NCI-H2107 (cell line): ENCODE measurements at regions not wholly inside any gene's neighbourhood (a gene's known extent, or its start where the extent isn't known, plus 50 kb on each side); places are given as distances from the start of the nearest gene placed in this dataset.
"Not testable (repeated sequence)": the region's sequence is repeated elsewhere in the genome, so short reads cannot be mapped to it uniquely, and the experiment has no call there.

ENCODE experiments used
- DNase-seq: peaks from one replicate; lab custom pipeline; 2025; lab: John Stamatoyannopoulos, UW

- no peak for DNase-seq
These were observed 111.1 kb upstream of the SPOPL start for GRCh38 chr2:138390316-138390945.

DNA sequence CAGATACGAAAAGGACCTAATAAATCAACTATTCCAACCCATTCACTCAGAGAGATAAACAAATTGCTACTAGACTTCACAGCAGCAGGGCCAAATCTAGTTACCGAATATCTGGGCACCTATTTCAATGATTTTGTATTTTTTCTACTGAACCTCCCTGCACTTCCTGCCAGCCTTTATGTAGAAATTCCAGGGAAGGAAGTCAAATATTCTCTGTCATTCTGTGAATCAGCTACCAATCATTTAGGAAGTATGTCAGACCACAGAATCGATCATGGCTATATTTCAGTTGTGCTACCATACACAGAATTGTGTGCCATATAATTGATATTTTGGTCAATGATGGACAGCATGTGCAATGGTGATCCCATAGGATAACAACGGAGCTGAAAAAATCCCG is 109.6 kb upstream of the SPOPL start:
- no peak for DNase-seq

GRCh38 chr2:138395565-138396306 is 105.8 kb upstream of the SPOPL start:
- no peak for DNase-seq

DNA sequence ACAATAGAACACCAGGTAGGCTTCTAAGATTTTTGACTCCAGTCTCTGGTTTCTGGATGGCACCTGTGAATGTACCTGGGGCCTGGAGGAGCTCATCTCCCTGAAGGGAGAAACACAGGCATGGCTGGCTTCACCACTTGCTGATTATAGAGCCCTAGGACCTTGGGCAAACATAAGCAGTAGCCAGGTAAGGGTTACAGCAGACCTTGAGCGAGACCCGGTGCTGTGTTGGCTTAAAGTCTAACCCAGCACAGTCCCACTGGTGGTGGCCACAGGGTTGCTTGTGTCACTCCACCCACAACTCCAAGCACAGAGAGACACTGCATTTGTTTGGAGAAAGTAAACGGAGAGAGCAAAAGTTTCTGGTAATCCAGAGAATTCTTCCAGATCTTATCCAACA is 104.7 kb upstream of the SPOPL start:
- DNase-seq, result no peak

- no peak for DNase-seq
These were observed 98.1 kb upstream of the SPOPL start for GRCh38 chr2:138403431-138403927.

DNA sequence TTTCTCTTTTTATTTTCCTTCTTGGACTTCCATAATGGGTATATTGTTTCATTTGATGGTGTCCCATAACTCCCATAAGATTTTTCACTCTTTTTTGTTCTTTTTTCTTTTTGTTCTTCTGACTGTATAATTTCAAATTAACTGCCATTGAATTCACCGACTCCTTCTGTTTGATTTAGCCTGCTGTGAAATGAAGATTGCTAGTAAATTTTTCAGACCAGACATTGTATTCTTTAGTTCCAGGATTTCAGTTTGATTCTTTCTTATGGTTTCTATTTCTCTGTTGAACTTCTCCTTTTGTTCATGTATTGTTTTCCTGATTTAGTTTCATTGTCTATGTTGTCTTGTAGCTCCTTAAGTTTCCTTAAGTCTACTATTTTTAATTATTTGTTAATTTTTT is 87.6 kb upstream of the SPOPL start:
- no peak for DNase-seq

- no peak for DNase-seq
These were observed 85.6 kb upstream of the SPOPL start for GRCh38 chr2:138415985-138416384.

GRCh38 chr2:138418453-138418852 is 83.1 kb upstream of the SPOPL start:
- DNase-seq, result no peak

- no peak for DNase-seq
These were observed 80.1 kb upstream of the SPOPL start for GRCh38 chr2:138421315-138421970.

- no peak for DNase-seq
These were observed 79.6 kb upstream of the SPOPL start for GRCh38 chr2:138421971-138422335.

GRCh38 chr2:138423198-138423597 is 78.4 kb upstream of the SPOPL start:
- no peak for DNase-seq

DNA sequence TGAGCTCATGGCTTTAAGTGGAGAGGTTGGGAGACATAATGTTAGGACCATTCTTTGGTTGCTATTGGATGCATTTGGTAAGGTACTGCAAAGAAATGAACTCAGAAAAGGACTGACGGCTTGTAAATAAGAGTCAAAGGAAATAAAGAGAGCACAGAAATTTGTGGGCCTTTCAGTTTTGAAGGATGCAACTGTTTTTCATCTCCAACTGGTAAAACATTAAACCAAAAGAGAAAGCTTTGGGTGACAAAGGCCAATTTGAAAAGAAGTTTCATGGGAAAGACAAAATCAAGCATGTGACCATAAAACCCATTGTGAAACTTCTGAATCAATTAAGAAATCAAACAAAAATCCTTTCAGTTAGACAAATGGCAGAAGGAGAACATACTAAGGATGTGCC is 77.8 kb upstream of the SPOPL start:
- no peak for DNase-seq

DNA sequence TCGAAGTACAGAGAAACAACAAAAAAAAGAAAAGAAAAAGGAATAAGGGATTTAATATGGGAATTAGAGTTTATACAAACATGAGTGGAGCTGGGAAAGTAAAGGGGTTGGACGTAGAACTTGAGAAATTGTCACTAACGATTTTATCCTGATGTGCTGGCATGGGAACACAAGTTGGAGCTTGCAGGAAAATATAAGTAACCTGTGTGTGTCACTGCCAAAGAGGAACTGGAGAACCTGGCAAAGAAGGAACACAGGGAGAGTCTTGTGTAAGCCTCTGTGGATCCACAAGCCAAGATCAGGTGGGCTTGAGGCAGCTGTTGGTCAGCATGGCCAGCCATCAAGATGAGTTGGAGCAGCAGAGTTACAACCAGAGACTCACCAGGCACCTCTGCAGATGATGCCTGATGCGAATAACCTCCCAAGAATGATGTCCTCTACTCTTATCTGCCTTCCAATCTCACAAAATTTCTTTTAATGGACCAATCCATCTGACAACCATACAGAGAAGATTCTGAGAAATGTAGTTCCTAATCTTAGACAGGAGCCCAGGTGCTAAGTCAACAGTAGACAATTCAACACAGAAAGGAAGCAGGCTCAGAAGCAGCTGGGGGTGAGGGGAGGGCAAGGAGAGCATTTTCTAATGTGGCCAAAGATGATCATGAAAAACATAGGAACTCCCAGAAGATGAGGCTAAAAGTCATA is 77.0 kb upstream of the SPOPL start:
- no peak for DNase-seq

GRCh38 chr2:138426116-138426515 is 75.5 kb upstream of the SPOPL start:
- DNase-seq, result not testable (repeated sequence)

DNA sequence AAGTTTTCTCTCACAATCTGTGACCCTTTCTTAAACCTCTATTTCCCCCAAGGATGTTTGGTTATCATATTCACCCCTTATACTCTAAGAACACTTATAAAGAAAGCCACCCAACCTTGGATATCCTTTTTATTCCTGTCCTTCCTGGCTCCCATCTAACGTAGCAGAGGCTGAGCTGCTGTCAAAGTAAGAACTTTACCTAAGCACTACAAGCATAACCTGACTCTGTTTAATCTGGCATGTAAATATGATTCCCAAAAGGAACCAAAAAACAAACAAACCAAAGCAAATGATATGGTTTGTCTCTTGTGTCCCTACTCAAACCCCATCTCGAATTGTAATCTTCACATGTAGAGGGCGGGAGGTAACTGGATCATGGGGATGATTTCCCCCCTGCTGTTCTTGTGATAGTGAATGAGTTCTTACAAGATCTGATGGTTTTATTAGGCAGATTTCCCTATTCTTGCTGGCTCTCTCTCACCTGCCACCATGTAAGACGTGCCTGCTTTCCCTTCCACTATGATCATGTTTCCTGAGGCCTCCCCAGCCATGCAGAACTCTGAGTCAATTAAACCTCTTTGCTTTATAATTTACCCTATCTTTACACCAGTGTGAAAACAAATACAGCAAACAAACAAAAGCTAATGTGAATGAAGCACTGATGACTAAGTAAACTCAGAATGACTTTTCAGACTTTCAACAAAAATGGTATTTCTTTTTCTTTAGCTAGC is 72.7 kb upstream of the SPOPL start:
- no peak for DNase-seq

DNA sequence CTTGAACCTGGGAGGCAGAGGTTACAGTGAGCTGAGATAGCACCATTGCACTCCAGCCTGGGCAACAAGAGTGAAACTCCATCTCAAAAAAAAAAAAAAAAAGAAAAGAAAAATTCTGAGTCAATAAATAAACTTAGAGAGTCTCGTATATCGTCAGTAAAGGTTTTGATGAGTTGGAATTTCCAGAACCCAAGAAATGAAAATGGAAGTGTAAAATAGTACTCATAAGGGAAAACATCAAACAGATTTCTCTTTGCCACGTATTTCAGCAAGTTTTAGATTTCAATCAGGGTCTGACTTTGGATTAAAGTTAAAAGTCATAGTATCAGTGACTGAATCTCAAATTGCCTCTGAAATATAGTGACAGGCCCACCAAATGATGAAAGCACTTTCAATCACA is 71.4 kb upstream of the SPOPL start:
- DNase-seq, result no peak

DNA sequence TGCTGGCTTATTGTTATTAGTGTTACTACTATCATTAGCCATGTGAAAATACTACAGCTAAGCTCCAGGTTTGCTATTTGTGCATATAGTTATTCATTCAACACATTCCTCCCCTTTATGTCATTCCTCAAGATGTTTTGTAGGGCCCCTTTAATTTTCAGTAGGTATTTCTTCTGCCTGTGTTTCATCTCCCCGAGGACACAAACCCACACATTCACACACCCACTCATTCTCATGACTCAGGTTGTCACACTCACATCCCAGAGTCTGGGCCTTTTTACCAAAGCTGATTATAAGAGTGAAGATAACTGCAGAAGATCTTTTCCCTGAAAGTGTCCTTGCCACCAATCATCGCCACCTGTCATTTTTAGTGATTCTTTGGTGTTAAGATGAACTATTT is 68.6 kb upstream of the SPOPL start:
- DNase-seq, result no peak

- no peak for DNase-seq
These were observed 67.3 kb upstream of the SPOPL start for GRCh38 chr2:138433995-138434951.

DNA sequence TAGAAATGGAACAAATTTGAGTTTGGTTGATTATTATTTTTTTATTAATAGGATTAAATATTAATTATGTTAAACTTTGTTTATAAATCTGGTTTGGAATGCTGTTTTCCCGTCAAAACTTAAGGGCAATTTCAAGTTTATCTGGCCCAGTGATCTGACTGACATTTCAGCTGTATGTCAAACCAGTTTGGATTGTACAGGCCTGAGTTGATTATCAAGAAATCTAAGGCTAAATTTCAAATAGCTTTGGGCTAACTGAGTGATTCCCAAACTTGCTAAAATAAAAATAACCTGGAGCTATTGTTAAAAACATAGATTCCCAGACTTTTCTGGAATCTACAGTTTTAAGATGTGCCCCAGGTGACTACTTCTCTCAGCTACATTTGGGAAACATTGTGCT is 65.9 kb upstream of the SPOPL start:
- no peak for DNase-seq

DNA sequence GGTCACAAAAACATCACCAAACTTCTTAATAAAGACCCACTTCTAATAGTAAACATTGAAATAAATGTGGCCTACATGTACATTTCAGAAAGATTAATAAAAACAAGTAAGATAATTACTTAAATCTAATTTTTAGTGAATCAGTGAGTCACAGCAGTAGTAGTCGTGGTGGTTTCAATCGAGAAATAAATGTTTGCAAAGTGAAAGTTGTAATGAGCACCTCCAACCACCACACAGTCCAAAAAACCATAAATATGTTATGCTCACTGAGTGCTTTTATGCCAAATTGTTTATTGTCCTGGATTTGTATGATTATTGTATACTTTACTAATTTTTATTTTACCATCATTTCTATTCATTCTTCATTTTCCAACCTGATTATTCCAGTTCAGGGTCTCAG is 61.8 kb upstream of the SPOPL start:
- no peak for DNase-seq

DNA sequence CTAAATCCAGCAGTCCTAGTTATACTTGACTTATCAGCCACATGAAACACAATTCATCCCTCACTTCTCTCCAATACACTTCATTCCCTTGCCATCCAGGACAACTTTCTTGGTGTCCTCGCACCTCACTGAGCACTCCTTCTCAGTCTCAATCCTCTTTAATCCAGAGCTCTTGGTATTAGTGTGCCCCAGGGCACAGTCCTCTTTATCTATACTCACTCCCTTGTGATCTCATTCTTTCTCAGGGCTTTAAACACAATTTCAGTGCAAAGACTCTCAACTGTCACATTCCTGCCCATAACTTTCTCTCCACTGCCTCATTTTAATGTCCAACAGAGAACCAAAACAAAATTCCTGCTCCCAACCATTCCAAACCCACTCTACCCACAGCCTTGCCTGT is 60.8 kb upstream of the SPOPL start:
- no peak for DNase-seq
